SH-SY5Y (cell line): ENCODE measurements at regions not wholly inside any gene's neighbourhood (a gene's known extent, or its start where the extent isn't known, plus 50 kb on each side); places are given as distances from the start of the nearest gene placed in this dataset.

Experiments used
- GATA2 ChIP-seq: IDR thresholded peaks from 2 replicates; pipeline ENCODE4 v1.6.1; 2011; ENCODE audit warnings: mild to moderate bottlenecking, low read depth, low read length
- GATA3 ChIP-seq: IDR thresholded peaks from 2 replicates; pipeline ENCODE4 v1.6.1; 2011; ENCODE audit warnings: low read depth, mild to moderate bottlenecking, low read length, moderate library complexity

GRCh38 chr4:13054420-13054970 lies 429.6 kb downstream of the RAB28 start:
- TF ChIP-seq GATA2 (no peak), GATA3 (no peak)
